ENCODE measurements at regions not wholly inside any gene's neighbourhood (a gene's known extent, or its start where the extent isn't known, plus 50 kb on each side); places are given as distances from the start of the nearest gene placed in this dataset.

DNA sequence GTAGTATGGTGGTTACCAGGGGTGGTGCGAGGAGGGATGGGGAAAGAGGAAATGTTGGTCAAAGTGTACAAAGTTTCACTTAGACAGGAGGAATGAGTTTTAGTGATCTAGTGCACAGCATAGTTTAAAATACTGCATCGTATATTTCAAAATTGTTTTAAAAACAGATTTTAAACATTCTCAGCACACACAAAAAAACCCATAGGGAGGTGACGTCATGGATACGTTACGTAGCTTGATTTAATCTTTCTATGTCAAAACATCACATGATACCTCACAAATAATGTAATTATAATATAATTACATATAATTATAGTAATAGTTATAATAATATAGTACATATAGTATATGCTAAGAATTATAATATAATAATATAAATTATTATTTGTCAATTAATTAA, 614.2 kb downstream of the TMEM114 start:
- Histone ChIP-seq H3K9me3 (ENCODE audit: insufficient read depth in 2 of 2, low read depth in 1 of 2, low read length in 1 of 2) (peaks cover 0 to 4% of the 10 kb centered on the region in 2 experiments; a peak in 1 of 4 replicates), H3K79me2 (ENCODE audit: control insufficient read depth in 1 of 2, insufficient read depth in 2 of 2, low read length in 2 of 2) (no peaks in the 10 kb centered on the region), H3K27me3 (replicated peaks in 1 of 4; ENCODE audit: control insufficient read depth in 3 of 4, extremely low read depth in 1 of 4, insufficient read depth in 3 of 4, low read length in 3 of 4) (no peaks in the 10 kb centered on the region), H2AFZ (ENCODE audit: low read length) (no peak overlapping the region), H3K27ac (ENCODE audit: low read depth, low read length) (no peak overlapping the region), H4K5ac (ENCODE audit: insufficient read length, low read depth, low read length) (no peak overlapping the region), H3K14ac (ENCODE audit: insufficient read length) (no peak overlapping the region), H3K23ac (ENCODE audit: insufficient read length) (no peak overlapping the region), H3K4ac (replicated peaks; ENCODE audit: insufficient read length, low read depth, low read length) (no peak overlapping the region), H3K79me1 (ENCODE audit: low read depth, low read length) (no peaks in the 10 kb centered on the region), H3K23me2 (ENCODE audit: low read depth, low read length) (no peaks in the 10 kb centered on the region), H3K18ac (ENCODE audit: extremely low read depth, low read length) (no peak overlapping the region), H3K4me2 (ENCODE audit: insufficient read depth in 1 of 2, low read depth in 2 of 2, low read length in 2 of 2) (no peak overlapping the region), H2BK5ac (ENCODE audit: low read depth, low read length) (no peak overlapping the region), H3K4me1 (replicated peaks in 1 of 4; ENCODE audit: control insufficient read depth in 3 of 4, insufficient read depth in 4 of 4, low read length in 3 of 4) (no peaks in the 10 kb centered on the region), H4K8ac (ENCODE audit: extremely low read depth, insufficient read depth, low read length) (no peak overlapping the region), H3K36me3 (ENCODE audit: control insufficient read depth in 2 of 4, insufficient read depth in 4 of 4, low read length in 3 of 4) (no peaks in the 10 kb centered on the region), H2BK12ac (ENCODE audit: low read depth, low read length) (no peak overlapping the region), H2AK5ac (ENCODE audit: low read depth, low read length) (no peak overlapping the region), H4K20me1 (replicated peaks in 1 of 2; ENCODE audit: control insufficient read depth in 1 of 2, insufficient read depth in 2 of 2, low read length in 2 of 2) (no peaks in the 10 kb centered on the region), H3K4me3 (ENCODE audit: extremely low read depth in 1 of 4, insufficient read depth in 2 of 4, low read depth in 3 of 4, low read length in 4 of 4) (no peak overlapping the region), H2BK20ac (ENCODE audit: low read length) (no peak overlapping the region), H2BK120ac (replicated peaks; ENCODE audit: low read depth, low read length) (no peak overlapping the region), H2BK15ac (ENCODE audit: low read length) (no peak overlapping the region), H3K56ac (replicated peaks; ENCODE audit: insufficient read length, low read depth, low read length) (no peak overlapping the region), H4K91ac (replicated peaks; ENCODE audit: insufficient read length, low read length) (no peak overlapping the region), H3K9ac (replicated peaks in 1 of 4; ENCODE audit: extremely low read depth in 1 of 4, low read depth in 3 of 4, low read length in 3 of 4) (no peak overlapping the region)
- CTCF ChIA-PET (ENCODE audit: partially characterized antibody) = no interaction called here
- POLR2A ChIA-PET (ENCODE audit: partially characterized antibody) = no interaction called here
- FAIRE-seq (no peak), DNase-seq (ENCODE audit: low read depth in 1 of 2, low spot score in 2 of 2) (no peak)
- TF ChIP-seq USF2 (IDR thresholded peaks at IDR 0.05; ENCODE audit: low read length) (no peak), TAF1 (IDR thresholded peaks at IDR 0.05; ENCODE audit: low read depth, low read length) (no peak), CBX5 (IDR thresholded peaks at IDR 0.05; ENCODE audit: low read depth, low read length) (no peak), BACH1 (IDR thresholded peaks at IDR 0.05; ENCODE audit: low read length) (no peak), JUND (IDR thresholded peaks at IDR 0.05; ENCODE audit: low read length) (no peak), MAFK (IDR thresholded peaks at IDR 0.05; ENCODE audit: low read depth, low read length) (no peak), RNF2 (IDR thresholded peaks at IDR 0.05; ENCODE audit: borderline replicate concordance, low read depth, low read length, missing control alignments, poor library complexity, severe bottlenecking) (no peak), BRCA1 (IDR thresholded peaks at IDR 0.05; ENCODE audit: low read depth, low read length) (no peak)
- WGBS, 2 experiments (ENCODE audit: extremely low coverage in 1 of 2, insufficient coverage in 1 of 2, insufficient read length in 1 of 2, insufficient replicate concordance in 2 of 2, low coverage in 1 of 2, low lambda C conversion rate in 2 of 2, missing lambda C conversion rate in 1 of 2) = 93% methylated on average over 5 of the region's 5 CpGs; no CpG with 5 or more reads in 1 of the 2 experiments
